EL (cell line): ENCODE measurements at regions not wholly inside any gene's neighbourhood (a gene's known extent, or its start where the extent isn't known, plus 50 kb on each side); places are given as distances from the start of the nearest gene placed in this dataset.

Experiments
- DNase-seq: peaks from one replicate; pipeline ENCODE4 v3.0.0-alpha.2; 2016

- DNase-seq: no peak
Measured at GRCh38 chr6:133191323-133191722, 49.8 kb upstream of the EYA4 start.
